ENCODE measurements at regions not wholly inside any gene's neighbourhood (a gene's known extent, or its start where the extent isn't known, plus 50 kb on each side); places are given as distances from the start of the nearest gene placed in this dataset.
"Not testable (repeated sequence)": the region's sequence is repeated elsewhere in the genome, so short reads cannot be mapped to it uniquely, and the experiment has no call there.

DNA sequence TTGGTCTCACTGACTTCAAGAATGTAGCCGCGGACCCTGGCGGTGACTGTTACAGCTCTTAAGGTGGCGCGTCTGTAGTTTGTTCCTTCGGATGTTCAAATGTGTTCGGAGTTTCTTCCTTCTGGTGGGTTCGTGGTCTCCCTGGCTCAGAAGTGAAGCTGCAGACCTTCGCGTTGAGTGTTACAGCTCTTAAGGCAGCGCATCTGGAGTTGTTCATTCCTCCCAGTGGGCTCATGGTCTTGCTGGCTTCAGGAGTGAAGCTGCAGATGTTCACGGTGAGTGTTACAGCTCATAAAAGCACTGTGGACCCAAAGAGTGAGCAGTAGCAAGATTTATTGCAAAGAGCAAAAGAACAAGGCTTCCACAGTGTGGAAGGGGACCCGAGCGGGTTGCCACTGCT lies 2067.0 kb upstream of the CDH6 start:
- not testable (repeated sequence) for TF ChIP-seq POLR2AphosphoS5, POLR2A, EP300 (IDR thresholded peaks at IDR 0.05)
- TF ChIP-seq, protein P1, sequence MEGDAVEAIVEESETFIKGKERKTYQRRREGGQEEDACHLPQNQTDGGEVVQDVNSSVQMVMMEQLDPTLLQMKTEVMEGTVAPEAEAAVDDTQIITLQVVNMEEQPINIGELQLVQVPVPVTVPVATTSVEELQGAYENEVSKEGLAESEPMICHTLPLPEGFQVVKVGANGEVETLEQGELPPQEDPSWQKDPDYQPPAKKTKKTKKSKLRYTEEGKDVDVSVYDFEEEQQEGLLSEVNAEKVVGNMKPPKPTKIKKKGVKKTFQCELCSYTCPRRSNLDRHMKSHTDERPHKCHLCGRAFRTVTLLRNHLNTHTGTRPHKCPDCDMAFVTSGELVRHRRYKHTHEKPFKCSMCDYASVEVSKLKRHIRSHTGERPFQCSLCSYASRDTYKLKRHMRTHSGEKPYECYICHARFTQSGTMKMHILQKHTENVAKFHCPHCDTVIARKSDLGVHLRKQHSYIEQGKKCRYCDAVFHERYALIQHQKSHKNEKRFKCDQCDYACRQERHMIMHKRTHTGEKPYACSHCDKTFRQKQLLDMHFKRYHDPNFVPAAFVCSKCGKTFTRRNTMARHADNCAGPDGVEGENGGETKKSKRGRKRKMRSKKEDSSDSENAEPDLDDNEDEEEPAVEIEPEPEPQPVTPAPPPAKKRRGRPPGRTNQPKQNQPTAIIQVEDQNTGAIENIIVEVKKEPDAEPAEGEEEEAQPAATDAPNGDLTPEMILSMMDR (IDR thresholded peaks at IDR 0.05) = not testable (repeated sequence)
